ENCODE measurements at regions not wholly inside any gene's neighbourhood (a gene's known extent, or its start where the extent isn't known, plus 50 kb on each side); places are given as distances from the start of the nearest gene placed in this dataset. TPM values are rescaled to one million over a fixed set of nuclear protein-coding genes. Genes with fewer than 3 reads are reported as not detected.

GRCh38 chr5:103617913-103618312, 55.3 kb upstream of the NUDT12 start:
- no peak overlapping the region for H3K4me2 ChIP-seq (ENCODE audit: low read length)
- no peak overlapping the region for H3K4me3 ChIP-seq (ENCODE audit: low read depth, low read length, poor library complexity, severe bottlenecking)
- POLR2A ChIA-PET, result interaction anchor here (0.6 to 0.9 kb wide), 2 partner anchors 10 to 18 kb away, joined by 3 to 5 read pairs; no protein-coding TSS in a partner anchor
- no peaks in the 10 kb centered on the region for H3K9me3 ChIP-seq (ENCODE audit: low read length)
- H2AFZ ChIP-seq (ENCODE audit: low read length), result no peak overlapping the region
- no TSS peak for BruUV-seq (replicated peaks)
- CTCF ChIA-PET (ENCODE audit: unreplicated experiment), result no interaction called here
- no peaks in the 10 kb centered on the region for H4K20me1 ChIP-seq (ENCODE audit: insufficient read depth, low read length)
- DNase-seq (ENCODE audit: low spot score), result no peak
- no peaks in the 10 kb centered on the region for H3K79me2 ChIP-seq (ENCODE audit: insufficient read depth, low read depth, low read length)
- intact Hi-C loops (cut with micrococcal nuclease; ENCODE audit: unreplicated experiment), result no loop called here
- no peak overlapping the region for H3K27ac ChIP-seq (ENCODE audit: low read depth, low read length, poor library complexity, severe bottlenecking)
- no peaks in the 10 kb centered on the region for H3K36me3 ChIP-seq (ENCODE audit: insufficient read depth, low read length)
- no peaks in the 10 kb centered on the region for H3K4me1 ChIP-seq (ENCODE audit: insufficient read depth, low read length, poor library complexity, severe bottlenecking)
- TF ChIP-seq CTCF (conservative IDR thresholded peaks at IDR 0.05; ENCODE audit: low read length), result no peak
- TF ChIP-seq EZH2phosphoT487 (IDR thresholded peaks at IDR 0.05; ENCODE audit: borderline replicate concordance, low read depth, low read length), result no peak
- H3K9me2 ChIP-seq (ENCODE audit: insufficient read depth, low read length), result no peaks in the 10 kb centered on the region

- no TSS peak for BruUV-seq (replicated peaks)
- Histone ChIP-seq H3K4me1 (ENCODE audit: insufficient read depth, low read length, poor library complexity, severe bottlenecking) (no peaks in the 10 kb centered on the region), H2AFZ (ENCODE audit: low read length) (no peak overlapping the region), H3K9me2 (ENCODE audit: insufficient read depth, low read length) (no peaks in the 10 kb centered on the region), H4K20me1 (ENCODE audit: insufficient read depth, low read length) (no peaks in the 10 kb centered on the region), H3K9me3 (ENCODE audit: low read length) (no peaks in the 10 kb centered on the region), H3K79me2 (ENCODE audit: insufficient read depth, low read depth, low read length) (no peaks in the 10 kb centered on the region), H3K4me2 (ENCODE audit: low read length) (no peak overlapping the region), H3K4me3 (ENCODE audit: low read depth, low read length, poor library complexity, severe bottlenecking) (no peak overlapping the region), H3K36me3 (ENCODE audit: insufficient read depth, low read length) (no peaks in the 10 kb centered on the region), H3K27ac (ENCODE audit: low read depth, low read length, poor library complexity, severe bottlenecking) (no peak overlapping the region)
- intact Hi-C loops (cut with micrococcal nuclease; ENCODE audit: unreplicated experiment), result no loop called here
- ChIA-PET CTCF (ENCODE audit: unreplicated experiment) (no interaction called here), POLR2A (no interaction called here)
- DNase-seq (ENCODE audit: low spot score), result no peak
- TF ChIP-seq CTCF (conservative IDR thresholded peaks at IDR 0.05; ENCODE audit: low read length) (no peak), EZH2phosphoT487 (IDR thresholded peaks at IDR 0.05; ENCODE audit: borderline replicate concordance, low read depth, low read length) (no peak)
Measured at GRCh38 chr5:103617090-103617489, 54.5 kb upstream of the NUDT12 start.

DNA sequence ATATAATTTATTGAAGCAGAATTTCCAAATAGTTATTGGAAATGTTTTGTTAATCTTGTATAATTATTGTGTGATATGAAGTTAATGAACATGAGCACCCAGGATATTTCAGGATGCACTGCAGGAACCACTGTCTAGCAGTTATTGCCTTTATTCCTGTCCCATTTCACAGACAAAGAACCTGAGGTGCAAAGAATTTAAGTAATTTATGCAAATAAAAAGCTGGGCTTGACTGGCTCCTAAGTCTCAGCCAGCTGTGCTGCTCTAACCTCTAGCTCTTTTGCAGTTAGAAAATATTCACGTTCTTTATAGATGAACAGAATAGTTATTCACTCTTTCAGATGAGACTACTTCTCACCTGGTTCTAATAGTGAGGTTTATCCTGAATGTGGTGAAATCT, 50.0 kb upstream of the NUDT12 start:
- H3K4me2 ChIP-seq (ENCODE audit: low read length), result no peak overlapping the region
- no peaks in the 10 kb centered on the region for H3K9me2 ChIP-seq (ENCODE audit: insufficient read depth, low read length)
- no peaks in the 10 kb centered on the region for H4K20me1 ChIP-seq (ENCODE audit: insufficient read depth, low read length)
- no peaks in the 10 kb centered on the region for H3K36me3 ChIP-seq (ENCODE audit: insufficient read depth, low read length)
- TF ChIP-seq CTCF (conservative IDR thresholded peaks at IDR 0.05; ENCODE audit: low read length), result no peak
- TF ChIP-seq EZH2phosphoT487 (IDR thresholded peaks at IDR 0.05; ENCODE audit: borderline replicate concordance, low read depth, low read length), result no peak
- H3K9me3 ChIP-seq (ENCODE audit: low read length), result no peaks in the 10 kb centered on the region
- ChIA-PET POLR2A (no interaction called here), CTCF (ENCODE audit: unreplicated experiment) (no interaction called here)
- H3K4me3 ChIP-seq (ENCODE audit: low read depth, low read length, poor library complexity, severe bottlenecking), result no peak overlapping the region
- BruUV-seq (replicated peaks), result no TSS peak
- H2AFZ ChIP-seq (ENCODE audit: low read length), result no peak overlapping the region
- H3K27ac ChIP-seq (ENCODE audit: low read depth, low read length, poor library complexity, severe bottlenecking), result no peak overlapping the region
- H3K79me2 ChIP-seq (ENCODE audit: insufficient read depth, low read depth, low read length), result no peaks in the 10 kb centered on the region
- no peak for DNase-seq (ENCODE audit: low spot score)
- intact Hi-C loops (cut with micrococcal nuclease; ENCODE audit: unreplicated experiment), result no loop called here
- H3K4me1 ChIP-seq (ENCODE audit: insufficient read depth, low read length, poor library complexity, severe bottlenecking), result no peaks in the 10 kb centered on the region

Small RNAs in the stretch of these regions (small RNA-seq; reads per million reads assigned to genes)
- gene PSMC1P5, result not detected
- gene RF00322, result not detected
- gene RN7SL255P, result not detected
- gene RNA5SP189, result not detected
- 0.52 reads per million, percentile 7 among the genes with 10 or more reads in this experiment for gene RNU1-140P
- not detected for gene RNU6-334P
